ENCODE measurements at regions not wholly inside any gene's neighbourhood (a gene's known extent, or its start where the extent isn't known, plus 50 kb on each side); places are given as distances from the start of the nearest gene placed in this dataset.

DNA sequence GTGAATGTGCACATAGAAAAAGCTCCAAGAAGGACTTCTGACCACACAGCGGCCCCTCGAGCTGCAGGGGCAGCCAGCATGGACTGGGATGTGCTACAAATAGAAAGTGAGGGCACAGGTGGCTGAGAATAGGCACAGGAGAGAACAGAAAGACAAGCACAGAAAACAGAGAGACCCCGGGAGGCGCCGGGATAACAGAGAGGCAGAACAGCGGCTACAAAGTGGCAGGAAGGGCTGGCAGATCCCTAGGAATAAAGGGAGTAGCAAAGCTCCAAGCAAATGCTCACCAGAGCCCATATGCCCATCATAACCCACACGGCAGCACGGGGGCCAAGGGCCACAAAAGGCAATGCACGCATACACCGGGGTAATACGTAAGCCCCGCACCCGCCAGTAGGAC is 201.7 kb upstream of the NSMCE3 start:
- no peak for TF ChIP-seq RARB (CRISPR knock-in tag; IDR thresholded peaks at IDR 0.05)
- TF ChIP-seq, protein P1, sequence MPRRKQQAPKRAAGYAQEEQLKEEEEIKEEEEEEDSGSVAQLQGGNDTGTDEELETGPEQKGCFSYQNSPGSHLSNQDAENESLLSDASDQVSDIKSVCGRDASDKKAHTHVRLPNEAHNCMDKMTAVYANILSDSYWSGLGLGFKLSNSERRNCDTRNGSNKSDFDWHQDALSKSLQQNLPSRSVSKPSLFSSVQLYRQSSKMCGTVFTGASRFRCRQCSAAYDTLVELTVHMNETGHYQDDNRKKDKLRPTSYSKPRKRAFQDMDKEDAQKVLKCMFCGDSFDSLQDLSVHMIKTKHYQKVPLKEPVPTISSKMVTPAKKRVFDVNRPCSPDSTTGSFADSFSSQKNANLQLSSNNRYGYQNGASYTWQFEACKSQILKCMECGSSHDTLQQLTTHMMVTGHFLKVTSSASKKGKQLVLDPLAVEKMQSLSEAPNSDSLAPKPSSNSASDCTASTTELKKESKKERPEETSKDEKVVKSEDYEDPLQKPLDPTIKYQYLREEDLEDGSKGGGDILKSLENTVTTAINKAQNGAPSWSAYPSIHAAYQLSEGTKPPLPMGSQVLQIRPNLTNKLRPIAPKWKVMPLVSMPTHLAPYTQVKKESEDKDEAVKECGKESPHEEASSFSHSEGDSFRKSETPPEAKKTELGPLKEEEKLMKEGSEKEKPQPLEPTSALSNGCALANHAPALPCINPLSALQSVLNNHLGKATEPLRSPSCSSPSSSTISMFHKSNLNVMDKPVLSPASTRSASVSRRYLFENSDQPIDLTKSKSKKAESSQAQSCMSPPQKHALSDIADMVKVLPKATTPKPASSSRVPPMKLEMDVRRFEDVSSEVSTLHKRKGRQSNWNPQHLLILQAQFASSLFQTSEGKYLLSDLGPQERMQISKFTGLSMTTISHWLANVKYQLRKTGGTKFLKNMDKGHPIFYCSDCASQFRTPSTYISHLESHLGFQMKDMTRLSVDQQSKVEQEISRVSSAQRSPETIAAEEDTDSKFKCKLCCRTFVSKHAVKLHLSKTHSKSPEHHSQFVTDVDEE (CRISPR knock-in tag; IDR thresholded peaks at IDR 0.05) = no peak
- TF ChIP-seq ZFP30 (CRISPR knock-in tag; IDR thresholded peaks at IDR 0.05) = no peak
- no peak for TF ChIP-seq TOX (CRISPR knock-in tag; IDR thresholded peaks at IDR 0.05; ENCODE audit: borderline replicate concordance)
- TF ChIP-seq, protein P2, sequence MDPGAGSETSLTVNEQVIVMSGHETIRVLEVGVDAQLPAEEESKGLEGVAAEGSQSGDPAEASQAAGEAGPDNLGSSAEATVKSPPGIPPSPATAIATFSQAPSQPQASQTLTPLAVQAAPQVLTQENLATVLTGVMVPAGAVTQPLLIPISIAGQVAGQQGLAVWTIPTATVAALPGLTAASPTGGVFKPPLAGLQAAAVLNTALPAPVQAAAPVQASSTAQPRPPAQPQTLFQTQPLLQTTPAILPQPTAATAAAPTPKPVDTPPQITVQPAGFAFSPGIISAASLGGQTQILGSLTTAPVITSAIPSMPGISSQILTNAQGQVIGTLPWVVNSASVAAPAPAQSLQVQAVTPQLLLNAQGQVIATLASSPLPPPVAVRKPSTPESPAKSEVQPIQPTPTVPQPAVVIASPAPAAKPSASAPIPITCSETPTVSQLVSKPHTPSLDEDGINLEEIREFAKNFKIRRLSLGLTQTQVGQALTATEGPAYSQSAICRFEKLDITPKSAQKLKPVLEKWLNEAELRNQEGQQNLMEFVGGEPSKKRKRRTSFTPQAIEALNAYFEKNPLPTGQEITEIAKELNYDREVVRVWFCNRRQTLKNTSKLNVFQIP (CRISPR knock-in tag; IDR thresholded peaks at IDR 0.05; ENCODE audit: borderline replicate concordance, low read depth) = no peak
- TF ChIP-seq GLIS3 (CRISPR knock-in tag; IDR thresholded peaks at IDR 0.05) = no peak
- TF ChIP-seq, protein P3, sequence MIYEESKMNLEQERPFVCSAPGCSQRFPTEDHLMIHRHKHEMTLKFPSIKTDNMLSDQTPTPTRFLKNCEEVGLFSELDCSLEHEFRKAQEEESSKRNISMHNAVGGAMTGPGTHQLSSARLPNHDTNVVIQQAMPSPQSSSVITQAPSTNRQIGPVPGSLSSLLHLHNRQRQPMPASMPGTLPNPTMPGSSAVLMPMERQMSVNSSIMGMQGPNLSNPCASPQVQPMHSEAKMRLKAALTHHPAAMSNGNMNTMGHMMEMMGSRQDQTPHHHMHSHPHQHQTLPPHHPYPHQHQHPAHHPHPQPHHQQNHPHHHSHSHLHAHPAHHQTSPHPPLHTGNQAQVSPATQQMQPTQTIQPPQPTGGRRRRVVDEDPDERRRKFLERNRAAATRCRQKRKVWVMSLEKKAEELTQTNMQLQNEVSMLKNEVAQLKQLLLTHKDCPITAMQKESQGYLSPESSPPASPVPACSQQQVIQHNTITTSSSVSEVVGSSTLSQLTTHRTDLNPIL (CRISPR knock-in tag; IDR thresholded peaks at IDR 0.05; ENCODE audit: low read depth) = no peak
- TF ChIP-seq TCF4 (CRISPR knock-in tag; IDR thresholded peaks at IDR 0.05; ENCODE audit: borderline replicate concordance) = no peak
- TF ChIP-seq ZNF565 (CRISPR knock-in tag; conservative IDR thresholded peaks at IDR 0.05; ENCODE audit: low read depth) = no peak
- TF ChIP-seq ESRRG (CRISPR knock-in tag; IDR thresholded peaks at IDR 0.05) = no peak
- no peak for TF ChIP-seq ZNF8 (CRISPR knock-in tag; IDR thresholded peaks at IDR 0.05)
- TF ChIP-seq BACH2 (CRISPR knock-in tag; IDR thresholded peaks at IDR 0.05; ENCODE audit: borderline replicate concordance) = no peak
- TF ChIP-seq, protein P4, sequence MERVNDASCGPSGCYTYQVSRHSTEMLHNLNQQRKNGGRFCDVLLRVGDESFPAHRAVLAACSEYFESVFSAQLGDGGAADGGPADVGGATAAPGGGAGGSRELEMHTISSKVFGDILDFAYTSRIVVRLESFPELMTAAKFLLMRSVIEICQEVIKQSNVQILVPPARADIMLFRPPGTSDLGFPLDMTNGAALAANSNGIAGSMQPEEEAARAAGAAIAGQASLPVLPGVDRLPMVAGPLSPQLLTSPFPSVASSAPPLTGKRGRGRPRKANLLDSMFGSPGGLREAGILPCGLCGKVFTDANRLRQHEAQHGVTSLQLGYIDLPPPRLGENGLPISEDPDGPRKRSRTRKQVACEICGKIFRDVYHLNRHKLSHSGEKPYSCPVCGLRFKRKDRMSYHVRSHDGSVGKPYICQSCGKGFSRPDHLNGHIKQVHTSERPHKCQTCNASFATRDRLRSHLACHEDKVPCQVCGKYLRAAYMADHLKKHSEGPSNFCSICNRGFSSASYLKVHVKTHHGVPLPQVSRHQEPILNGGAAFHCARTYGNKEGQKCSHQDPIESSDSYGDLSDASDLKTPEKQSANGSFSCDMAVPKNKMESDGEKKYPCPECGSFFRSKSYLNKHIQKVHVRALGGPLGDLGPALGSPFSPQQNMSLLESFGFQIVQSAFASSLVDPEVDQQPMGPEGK (CRISPR knock-in tag; IDR thresholded peaks at IDR 0.05; ENCODE audit: borderline replicate concordance) = no peak
- ATAC-seq = no peak

DNA sequence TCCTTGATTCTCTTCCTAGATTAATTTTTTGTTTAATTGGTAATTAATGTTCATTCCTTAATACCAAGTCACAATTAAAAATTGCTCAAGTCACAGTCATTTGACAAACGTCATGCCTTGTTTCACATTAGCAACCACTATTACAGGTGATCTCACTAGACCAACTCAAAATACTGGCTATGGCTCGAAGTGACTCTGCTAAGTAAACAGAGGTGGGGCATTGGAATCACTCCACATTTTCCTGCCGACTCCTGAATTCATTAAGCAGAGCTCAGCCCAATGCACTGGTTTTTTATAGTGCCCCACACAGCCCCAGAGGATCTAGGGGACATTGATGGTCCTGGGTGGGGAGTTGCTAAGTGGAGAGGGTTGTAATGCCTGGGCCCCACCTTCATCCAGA is 201.2 kb upstream of the NSMCE3 start:
- ATAC-seq = no peak
- TF ChIP-seq, protein P1 (CRISPR knock-in tag; IDR thresholded peaks at IDR 0.05) = no peak
- TF ChIP-seq ISL1 (CRISPR knock-in tag; IDR thresholded peaks at IDR 0.05) (no peak), ARNTL (CRISPR knock-in tag; IDR thresholded peaks at IDR 0.05; ENCODE audit: borderline replicate concordance, low read depth) (no peak), ZFP3 (CRISPR knock-in tag; IDR thresholded peaks at IDR 0.05) (no peak), ESRRG (CRISPR knock-in tag; IDR thresholded peaks at IDR 0.05) (no peak), CSDC2 (CRISPR knock-in tag; IDR thresholded peaks at IDR 0.05) (no peak), GLIS3 (CRISPR knock-in tag; IDR thresholded peaks at IDR 0.05) (no peak), ZFP30 (CRISPR knock-in tag; IDR thresholded peaks at IDR 0.05) (no peak), TCF4 (CRISPR knock-in tag; IDR thresholded peaks at IDR 0.05; ENCODE audit: borderline replicate concordance) (no peak), PPARA (CRISPR knock-in tag; IDR thresholded peaks at IDR 0.05; ENCODE audit: borderline replicate concordance) (no peak), BACH2 (CRISPR knock-in tag; IDR thresholded peaks at IDR 0.05; ENCODE audit: borderline replicate concordance) (no peak), ZNF8 (CRISPR knock-in tag; IDR thresholded peaks at IDR 0.05) (no peak), TOX (CRISPR knock-in tag; IDR thresholded peaks at IDR 0.05; ENCODE audit: borderline replicate concordance) (no peak), ZC3H10 (CRISPR knock-in tag; IDR thresholded peaks at IDR 0.05) (no peak), ZNF70 (CRISPR knock-in tag; IDR thresholded peaks at IDR 0.05) (no peak), OSR1 (CRISPR knock-in tag; IDR thresholded peaks at IDR 0.05) (no peak)
- TF ChIP-seq, protein P3 (CRISPR knock-in tag; IDR thresholded peaks at IDR 0.05; ENCODE audit: low read depth) = no peak
- TF ChIP-seq, protein P4 (CRISPR knock-in tag; IDR thresholded peaks at IDR 0.05; ENCODE audit: borderline replicate concordance) = no peak
- TF ChIP-seq, protein P2 (CRISPR knock-in tag; IDR thresholded peaks at IDR 0.05; ENCODE audit: borderline replicate concordance, low read depth) = no peak

Measured in SK-N-SH treated with all-trans-retinoic acid at 6 μM for 48 hours (cell line).